Skeletal muscle tissue (tissue), 3 donors: ENCODE measurements at regions not wholly inside any gene's neighbourhood (a gene's known extent, or its start where the extent isn't known, plus 50 kb on each side); places are given as distances from the start of the nearest gene placed in this dataset.
"Not testable (repeated sequence)": the region's sequence is repeated elsewhere in the genome, so short reads cannot be mapped to it uniquely, and the experiment has no call there.

Source experiments
- H3K27ac ChIP-seq: one replicate; pipeline ENCODE4 v1.7.0; 2013; ENCODE audit warnings: mild to moderate bottlenecking, low read depth, low read length, inconsistent platforms
- H3K27me3 ChIP-seq, 3 donors: one replicate each; pipeline ENCODE4 v1.7.0; 2013; ENCODE audit warnings: low read length in 3 of 3; ENCODE audit not compliant: control insufficient read depth in 3 of 3, insufficient read depth in 3 of 3
- H3K36me3 ChIP-seq, 3 donors: one replicate each; pipeline ENCODE4 v1.7.0; 2013; ENCODE audit warnings: low read length in 3 of 3; ENCODE audit not compliant: control insufficient read depth in 3 of 3, insufficient read depth in 3 of 3
- H3K4me1 ChIP-seq, 3 donors: one replicate each; pipeline ENCODE4 v1.7.0; 2013; ENCODE audit warnings: low read length in 3 of 3, mild to moderate bottlenecking in 3 of 3; ENCODE audit not compliant: control insufficient read depth in 3 of 3, insufficient read depth in 3 of 3
- H3K4me3 ChIP-seq, 3 donors: one replicate each; pipeline ENCODE4 v1.7.0; 2013; ENCODE audit warnings: low read length in 3 of 3
- H3K9ac ChIP-seq, 3 donors: one replicate each; pipeline ENCODE4 v1.7.0; 2013; ENCODE audit warnings: low read length in 3 of 3, mild to moderate bottlenecking in 3 of 3, moderate library complexity in 2 of 3, low read depth in 1 of 3
- H3K9me3 ChIP-seq, 3 donors: one replicate each; pipeline ENCODE4 v1.7.0; 2013; ENCODE audit warnings: low read length in 3 of 3; ENCODE audit not compliant: control insufficient read depth in 3 of 3
- donor health status: Osteomylitis.

GRCh38 chr12:43224190-43224805, 327.7 kb downstream of the ADAMTS20 start:
- not testable (repeated sequence) for H3K36me3 ChIP-seq, H3K9ac ChIP-seq, H3K4me1 ChIP-seq, H3K27me3 ChIP-seq, H3K4me3 ChIP-seq, H3K9me3 ChIP-seq, H3K27ac ChIP-seq

GRCh38 chr12:43222796-43223195, 329.2 kb downstream of the ADAMTS20 start:
- H3K4me1 ChIP-seq: no peaks in the 10 kb centered on the region
- no peaks in the 10 kb centered on the region for H3K36me3 ChIP-seq
- H3K4me3 ChIP-seq: no peak overlapping the region
- H3K27me3 ChIP-seq: no peaks in the 10 kb centered on the region
- no peaks in the 10 kb centered on the region for H3K9me3 ChIP-seq
- H3K9ac ChIP-seq: no peak overlapping the region
- H3K27ac ChIP-seq: no peak overlapping the region

- no peak overlapping the region for H3K9ac ChIP-seq
- H3K4me3 ChIP-seq: no peak overlapping the region
- no peaks in the 10 kb centered on the region for H3K4me1 ChIP-seq
- no peaks in the 10 kb centered on the region for H3K9me3 ChIP-seq
- no peak overlapping the region for H3K27ac ChIP-seq
- no peaks in the 10 kb centered on the region for H3K27me3 ChIP-seq
- no peaks in the 10 kb centered on the region for H3K36me3 ChIP-seq
These were observed 330.8 kb downstream of the ADAMTS20 start for GRCh38 chr12:43221216-43221615.

GRCh38 chr12:43216490-43216889, 335.5 kb downstream of the ADAMTS20 start:
- Histone ChIP-seq H3K4me1 (no peaks in the 10 kb centered on the region), H3K9ac (no peak overlapping the region), H3K27me3 (no peaks in the 10 kb centered on the region), H3K36me3 (no peaks in the 10 kb centered on the region), H3K27ac (no peak overlapping the region), H3K4me3 (no peak overlapping the region), H3K9me3 (no peaks in the 10 kb centered on the region)

- no peaks in the 10 kb centered on the region for H3K4me1 ChIP-seq
- no peaks in the 10 kb centered on the region for H3K36me3 ChIP-seq
- H3K9me3 ChIP-seq: no peaks in the 10 kb centered on the region
- no peak overlapping the region for H3K27ac ChIP-seq
- no peak overlapping the region for H3K9ac ChIP-seq
- no peaks in the 10 kb centered on the region for H3K27me3 ChIP-seq
- no peak overlapping the region for H3K4me3 ChIP-seq
These were observed 337.8 kb downstream of the ADAMTS20 start for GRCh38 chr12:43214166-43214565.

GRCh38 chr12:43213608-43214007, 338.4 kb downstream of the ADAMTS20 start:
- Histone ChIP-seq H3K9me3 (no peaks in the 10 kb centered on the region), H3K4me3 (no peak overlapping the region), H3K4me1 (no peaks in the 10 kb centered on the region), H3K27ac (no peak overlapping the region), H3K36me3 (no peaks in the 10 kb centered on the region), H3K27me3 (no peaks in the 10 kb centered on the region), H3K9ac (no peak overlapping the region)

GRCh38 chr12:43210485-43211192, 341.4 kb downstream of the ADAMTS20 start:
- H3K9ac ChIP-seq: no peak overlapping the region
- no peaks in the 10 kb centered on the region for H3K27me3 ChIP-seq
- no peaks in the 10 kb centered on the region for H3K9me3 ChIP-seq
- no peaks in the 10 kb centered on the region for H3K4me1 ChIP-seq
- no peaks in the 10 kb centered on the region for H3K36me3 ChIP-seq
- peak overlapping the region; percentile 54 for H3K27ac ChIP-seq
- H3K4me3 ChIP-seq: no peak overlapping the region

- no peak overlapping the region for H3K9ac ChIP-seq
- no peak overlapping the region for H3K27ac ChIP-seq
- no peaks in the 10 kb centered on the region for H3K9me3 ChIP-seq
- H3K36me3 ChIP-seq: no peaks in the 10 kb centered on the region
- H3K4me3 ChIP-seq: no peak overlapping the region
- no peaks in the 10 kb centered on the region for H3K4me1 ChIP-seq
- H3K27me3 ChIP-seq: no peaks in the 10 kb centered on the region
These were observed 343.4 kb downstream of the ADAMTS20 start for GRCh38 chr12:43208627-43209026.

- Histone ChIP-seq H3K9ac (no peak overlapping the region), H3K9me3 (no peaks in the 10 kb centered on the region), H3K4me3 (no peak overlapping the region), H3K27ac (no peak overlapping the region), H3K4me1 (no peaks in the 10 kb centered on the region), H3K27me3 (no peaks in the 10 kb centered on the region), H3K36me3 (no peaks in the 10 kb centered on the region)
These were observed 343.8 kb downstream of the ADAMTS20 start for GRCh38 chr12:43208221-43208620.

GRCh38 chr12:43206396-43206795, 345.6 kb downstream of the ADAMTS20 start:
- H3K27me3 ChIP-seq: no peaks in the 10 kb centered on the region
- H3K4me3 ChIP-seq: no peak overlapping the region
- no peaks in the 10 kb centered on the region for H3K36me3 ChIP-seq
- no peaks in the 10 kb centered on the region for H3K9me3 ChIP-seq
- H3K27ac ChIP-seq: no peak overlapping the region
- no peak overlapping the region for H3K9ac ChIP-seq
- H3K4me1 ChIP-seq: no peaks in the 10 kb centered on the region
